ENCODE measurements at regions not wholly inside any gene's neighbourhood (a gene's known extent, or its start where the extent isn't known, plus 50 kb on each side); places are given as distances from the start of the nearest gene placed in this dataset.
A peak's percentile ranks its signal among the peaks of the same experiment; 100 is the strongest.
"Not testable (repeated sequence)": the region's sequence is repeated elsewhere in the genome, so short reads cannot be mapped to it uniquely, and the experiment has no call there.

DNA sequence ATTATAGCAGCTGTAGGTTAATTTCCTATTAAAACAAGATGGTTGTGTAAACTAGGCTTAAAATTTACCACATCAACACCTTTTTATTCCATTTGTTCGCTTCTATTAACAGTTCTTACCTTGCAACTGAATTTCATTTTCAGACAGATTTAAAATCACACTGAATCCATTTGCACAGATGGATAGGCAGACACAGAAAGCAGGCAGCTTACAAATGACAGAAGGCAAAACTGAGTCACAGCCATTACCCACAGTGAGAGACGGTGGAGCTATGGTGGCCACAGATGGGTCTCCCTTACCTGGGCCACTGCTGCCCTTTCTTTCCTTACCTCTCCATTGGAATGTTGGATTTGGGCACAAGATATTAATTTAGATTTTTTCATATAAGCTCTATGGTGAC lies 1567.8 kb upstream of the SLC10A2 start:
- DNase-seq, result no peak

DNA sequence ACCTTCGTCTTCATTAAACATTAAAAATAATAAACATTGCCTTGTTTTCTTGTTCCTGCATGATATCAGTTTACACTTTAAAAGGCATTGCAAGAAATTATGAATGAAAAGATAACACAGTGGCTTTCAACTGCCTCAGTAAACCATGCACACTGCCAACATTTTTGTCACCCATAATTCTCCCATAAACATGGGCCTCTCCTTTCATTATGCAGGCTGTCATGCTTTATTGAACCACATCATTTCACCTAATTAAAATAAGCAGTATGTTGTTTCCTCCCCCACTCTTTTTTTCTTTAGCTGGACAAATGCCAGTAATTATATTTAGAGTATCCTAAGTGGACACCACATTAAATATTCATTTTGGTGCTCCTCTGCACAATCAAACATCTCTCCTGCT lies 1566.5 kb upstream of the SLC10A2 start:
- DNase-seq, result no peak

DNA sequence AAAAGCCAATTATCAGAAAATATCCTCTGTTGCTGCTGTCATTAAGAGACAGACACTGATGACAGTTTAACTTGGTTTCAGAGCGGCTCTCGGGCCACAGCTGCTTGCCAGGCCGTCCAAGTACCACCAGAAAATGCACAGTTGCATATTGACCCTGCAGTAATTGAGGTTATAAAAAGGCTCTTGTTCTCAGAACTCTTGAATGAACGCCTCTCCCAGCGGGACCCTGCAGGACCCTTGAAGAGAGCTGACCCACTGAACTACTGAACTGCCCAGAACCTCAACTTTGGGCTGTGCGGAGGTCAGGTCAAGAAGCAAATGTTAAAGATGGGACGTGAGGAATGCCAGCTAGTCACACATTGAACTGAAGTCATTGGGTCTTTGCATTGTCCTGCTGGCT lies 1559.0 kb upstream of the SLC10A2 start:
- DNase-seq, result no peak

DNA sequence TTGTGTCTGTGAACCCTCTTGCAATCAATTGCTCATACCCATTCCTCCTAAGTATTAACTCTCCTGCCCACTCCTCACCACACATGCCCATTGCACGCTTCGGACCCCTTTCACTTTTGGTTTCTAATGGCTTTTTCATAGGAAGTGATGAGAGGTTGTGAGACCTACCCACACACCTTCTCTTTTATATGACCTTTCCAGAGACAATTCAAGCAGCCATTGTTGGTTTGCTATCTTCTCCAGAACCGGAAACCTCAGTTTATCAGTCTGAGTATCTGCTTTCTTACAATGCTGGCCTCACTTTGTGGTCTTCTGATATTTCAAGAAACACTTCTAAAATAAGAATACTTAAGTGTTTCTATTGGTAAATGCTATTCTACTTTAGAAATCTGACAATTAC lies 1550.8 kb upstream of the SLC10A2 start:
- DNase-seq, result no peak

DNA sequence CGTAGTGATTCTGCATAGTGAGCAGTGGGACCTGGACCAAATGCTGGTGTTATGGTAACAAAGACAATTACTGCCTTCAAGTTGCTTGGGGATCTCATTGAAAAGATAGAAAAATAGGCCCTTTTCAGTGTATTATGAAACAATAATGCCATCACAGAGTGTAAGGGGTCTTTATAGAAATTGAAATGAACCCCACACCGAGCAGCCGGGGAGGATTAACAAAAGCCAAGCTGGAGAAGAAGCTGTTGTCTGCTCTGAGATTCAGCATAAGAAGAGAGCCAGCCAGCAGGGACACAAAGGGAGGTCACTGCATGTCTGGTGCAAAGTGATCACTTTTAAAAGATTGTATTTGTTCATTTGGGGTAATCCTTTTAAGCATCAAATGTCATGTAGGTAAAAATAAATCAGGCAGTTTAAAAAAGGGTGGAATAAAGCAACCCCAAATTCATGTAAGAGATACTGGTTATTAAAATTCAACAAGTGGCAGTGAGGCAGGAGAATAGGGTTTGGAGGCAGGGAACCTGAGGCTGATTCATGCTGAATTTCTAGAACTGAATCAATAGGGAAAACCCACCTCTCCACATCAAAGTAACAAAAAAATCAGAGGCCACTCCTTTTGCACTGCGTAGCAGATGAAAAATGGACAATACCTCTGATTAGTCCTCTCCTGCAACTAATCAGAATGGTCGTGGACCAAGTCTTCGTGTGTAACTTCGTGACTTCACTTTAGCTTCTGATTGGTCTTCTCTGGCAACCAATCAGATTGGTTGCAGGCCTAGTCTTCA lies 1548.3 kb upstream of the SLC10A2 start:
- no peak for DNase-seq

DNA sequence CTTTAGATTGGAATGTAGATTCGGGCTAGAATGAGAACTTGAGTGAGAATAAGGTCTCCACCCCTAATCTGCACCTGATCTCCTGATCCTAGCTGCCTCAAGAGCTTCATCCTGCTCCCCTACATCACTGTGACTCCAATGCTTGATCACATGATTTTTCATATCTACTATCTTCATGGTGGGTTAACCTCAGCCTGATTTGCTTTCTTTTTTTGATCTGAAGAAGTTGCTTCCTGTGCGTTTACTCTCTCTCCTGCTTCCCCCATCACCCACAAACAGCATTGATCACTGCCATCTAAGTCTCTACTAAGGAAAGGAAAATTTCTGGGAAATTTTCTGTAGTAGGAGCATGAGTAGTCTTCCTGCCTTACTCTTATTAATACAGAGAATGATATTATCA lies 1542.1 kb upstream of the SLC10A2 start:
- no peak for DNase-seq

DNA sequence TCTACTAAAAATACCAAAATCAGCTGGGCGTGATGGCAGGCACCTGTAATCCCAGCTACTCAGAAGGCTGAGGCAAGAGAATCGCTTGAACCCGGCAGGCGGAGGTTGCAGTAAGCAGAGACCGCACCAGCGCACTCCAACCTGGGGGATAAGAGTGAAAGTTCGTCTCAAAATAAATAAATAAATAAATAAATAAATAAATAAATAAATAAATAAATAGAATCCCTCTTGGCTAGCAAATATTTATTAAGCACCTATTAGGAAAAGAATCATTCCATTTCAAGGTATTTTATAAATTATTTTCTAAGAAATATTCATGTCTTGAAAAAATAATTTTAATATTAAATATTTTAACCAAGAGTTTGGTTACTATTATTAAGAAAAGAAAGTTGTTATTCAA lies 1539.2 kb upstream of the SLC10A2 start:
- not testable (repeated sequence) for DNase-seq

DNA sequence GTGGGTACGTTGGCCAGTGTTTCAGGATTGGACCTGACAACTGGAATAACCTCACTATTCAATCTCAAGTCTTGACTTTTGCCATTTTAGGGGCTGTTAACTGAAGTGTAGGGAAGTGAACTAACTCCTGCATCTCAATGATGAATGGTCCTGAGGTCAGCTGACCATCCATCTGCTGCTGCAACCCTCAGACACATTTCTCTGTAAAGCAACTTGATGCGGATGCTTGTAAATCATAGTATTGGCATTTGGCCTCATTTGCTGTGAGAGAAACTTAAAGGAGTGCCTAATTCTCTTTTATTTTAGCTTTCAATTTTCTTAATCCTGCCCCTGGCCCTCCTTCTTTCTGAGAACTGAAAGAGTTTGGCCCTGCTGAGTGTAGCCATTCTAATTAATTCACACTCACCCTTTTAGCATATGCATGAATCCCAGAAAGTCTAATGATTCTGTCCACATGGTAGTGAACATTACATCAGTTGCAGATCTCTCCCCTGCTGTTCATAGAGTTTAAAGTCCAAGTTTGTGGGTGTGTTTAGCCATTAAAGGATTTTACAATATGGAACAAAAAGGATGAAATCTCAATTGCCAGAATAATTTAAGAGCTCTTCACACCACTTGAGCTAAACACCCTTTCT lies 1531.4 kb upstream of the SLC10A2 start:
- no peak for DNase-seq

DNA sequence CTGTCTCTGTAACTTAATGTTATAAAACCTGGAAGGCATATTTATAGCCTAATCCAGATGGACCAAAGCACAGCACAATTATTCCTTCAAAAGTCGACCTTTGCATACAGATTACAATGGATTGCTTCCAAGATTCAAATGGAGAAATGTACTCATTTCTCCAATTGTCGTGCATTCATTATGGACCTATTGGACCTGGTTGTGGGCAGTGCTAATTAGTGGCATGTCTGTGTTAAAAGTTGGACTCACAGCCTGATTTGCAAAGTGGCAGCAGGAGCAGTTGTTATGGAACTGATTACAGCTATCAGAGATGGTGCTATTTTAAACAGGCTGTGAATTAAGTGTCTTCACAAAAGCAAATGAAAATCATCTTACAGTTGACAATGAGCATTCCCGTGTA lies 1529.3 kb upstream of the SLC10A2 start:
- DNase-seq, result no peak

DNA sequence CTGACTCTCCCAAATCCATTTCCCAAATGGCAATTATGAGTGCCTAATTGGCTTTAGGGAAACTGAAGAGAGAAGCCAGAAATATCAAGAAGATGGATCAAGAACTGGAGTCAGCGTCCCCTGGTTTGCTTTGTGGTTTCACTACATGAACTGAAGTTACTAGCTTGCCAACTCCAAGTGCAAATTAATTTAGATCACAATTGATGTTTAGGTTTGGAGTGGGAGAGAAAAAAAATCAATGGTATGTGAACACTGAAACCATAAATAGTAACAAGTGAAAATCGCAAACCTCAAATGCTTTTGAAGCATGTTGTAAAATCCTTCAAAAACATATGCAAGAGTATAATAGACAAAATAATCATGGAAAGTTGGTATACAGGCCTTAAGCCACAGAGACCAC lies 1528.6 kb upstream of the SLC10A2 start:
- no peak for DNase-seq

DNA sequence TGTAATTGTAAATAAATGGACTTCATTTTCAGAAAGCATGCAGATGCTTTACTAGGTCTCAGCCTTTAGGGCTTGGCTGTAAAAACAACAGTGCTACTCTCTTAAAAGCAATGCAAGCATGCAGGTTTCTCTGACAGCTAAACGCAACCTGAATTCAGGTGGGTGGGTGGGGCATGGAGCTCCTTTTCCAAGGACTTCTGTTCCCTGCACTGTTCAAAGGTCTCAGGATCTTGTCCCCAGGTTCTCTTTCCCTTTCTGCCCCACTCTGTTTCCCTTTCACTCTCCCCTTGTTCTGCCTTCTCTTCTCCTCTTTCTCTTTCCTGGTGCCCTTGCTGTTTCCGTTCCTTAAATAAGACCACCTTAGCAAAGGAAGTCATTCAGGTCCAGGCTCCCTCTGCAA lies 1527.5 kb upstream of the SLC10A2 start:
- DNase-seq, result no peak

DNA sequence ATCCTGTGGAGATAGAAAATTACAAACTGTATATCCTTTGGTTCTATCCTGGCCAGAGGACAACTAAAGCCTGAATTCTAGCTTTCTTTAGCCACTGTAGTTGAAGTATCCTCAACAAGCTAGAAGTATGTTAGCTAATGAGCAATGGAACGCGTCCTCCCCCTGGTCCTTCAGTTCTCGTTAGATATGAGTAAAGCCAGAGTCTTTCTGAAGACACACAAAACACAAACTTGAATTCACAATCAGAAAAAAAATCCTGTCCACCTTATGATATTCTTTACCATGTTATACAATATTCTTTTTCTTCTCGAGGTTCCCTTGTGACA lies 1527.0 kb upstream of the SLC10A2 start:
- no peak for DNase-seq

DNA sequence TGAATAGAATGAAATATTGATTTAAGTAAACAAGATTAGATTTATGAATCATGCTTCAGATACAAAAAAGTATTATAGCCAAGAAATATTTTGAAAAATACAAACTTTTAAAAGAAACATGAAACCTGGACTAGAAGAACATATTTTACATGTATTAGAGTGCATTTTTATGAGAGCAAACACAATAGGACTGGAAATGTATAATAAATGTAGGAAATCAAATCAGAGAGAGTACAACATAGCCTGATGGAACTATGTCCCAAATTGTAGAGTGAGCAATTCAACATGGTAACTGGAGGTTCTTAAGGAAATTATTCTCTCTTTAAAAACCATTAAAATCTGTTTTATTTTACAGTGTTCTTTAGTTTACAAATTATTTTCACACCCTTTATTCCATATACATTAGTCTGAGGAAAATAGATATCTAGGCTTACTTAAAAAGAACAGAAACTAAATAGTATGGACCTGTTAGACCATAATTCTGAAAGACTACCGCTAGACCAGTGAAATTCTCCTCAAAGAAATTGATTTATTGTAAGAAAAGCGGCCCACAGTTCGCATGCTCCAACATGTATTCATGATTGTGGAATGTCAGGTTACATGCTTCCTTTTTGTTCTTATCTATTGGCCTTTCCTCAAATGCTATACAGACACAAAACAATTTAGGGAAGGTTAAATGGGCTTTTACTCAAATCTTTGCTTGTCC lies 1526.5 kb upstream of the SLC10A2 start:
- no peak for DNase-seq

DNA sequence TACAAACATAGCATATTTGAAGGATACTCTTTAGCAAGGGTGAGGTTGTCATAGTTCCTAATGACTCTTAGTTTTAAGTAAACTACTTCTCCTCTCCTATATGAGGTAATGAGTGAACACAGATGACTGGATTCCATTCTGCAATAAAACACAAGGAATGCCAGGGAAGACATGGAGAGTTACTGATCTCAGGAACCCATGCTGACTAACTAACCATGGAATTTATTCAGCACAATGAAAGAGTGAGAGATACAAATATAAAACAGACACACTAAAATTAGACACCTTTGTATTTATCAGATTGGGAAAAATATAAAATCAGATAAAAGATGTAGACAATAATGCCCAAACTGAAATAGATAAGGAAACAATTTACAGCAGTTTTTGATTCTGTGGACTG lies 1525.9 kb upstream of the SLC10A2 start:
- DNase-seq, result no peak

DNA sequence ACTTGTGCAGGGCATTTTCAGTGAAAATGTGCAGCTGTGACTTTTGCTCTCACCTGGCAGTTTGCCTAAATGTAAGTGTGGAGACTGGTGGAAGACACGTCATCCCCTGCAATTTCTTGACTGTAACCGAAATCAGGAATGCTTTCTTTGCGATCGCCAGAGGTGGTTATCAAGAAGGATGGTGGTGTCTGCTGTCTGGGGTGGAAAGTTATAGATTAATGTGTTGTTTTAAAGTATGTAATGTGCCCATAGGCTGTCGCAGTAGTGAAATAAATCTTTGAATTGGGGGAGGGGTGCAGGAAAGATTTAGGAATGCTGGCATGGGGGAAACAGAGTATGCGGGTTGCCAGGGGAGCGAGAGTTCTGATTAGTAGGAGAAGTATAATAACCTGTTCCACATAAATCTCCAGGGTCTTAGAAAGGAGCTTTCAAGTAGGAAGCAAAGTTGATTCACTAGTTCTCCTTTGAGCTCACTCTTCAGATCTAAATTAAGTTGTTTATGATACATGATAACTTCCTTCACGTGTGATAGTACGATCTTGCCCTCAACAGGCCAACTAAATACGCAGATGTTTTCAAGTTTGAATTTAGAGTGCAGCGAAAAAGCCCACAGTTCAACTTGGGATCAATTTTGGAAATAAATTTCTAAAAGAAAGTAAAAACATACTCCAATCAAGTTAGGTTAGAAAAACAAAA lies 1520.0 kb upstream of the SLC10A2 start:
- no peak for DNase-seq

DNA sequence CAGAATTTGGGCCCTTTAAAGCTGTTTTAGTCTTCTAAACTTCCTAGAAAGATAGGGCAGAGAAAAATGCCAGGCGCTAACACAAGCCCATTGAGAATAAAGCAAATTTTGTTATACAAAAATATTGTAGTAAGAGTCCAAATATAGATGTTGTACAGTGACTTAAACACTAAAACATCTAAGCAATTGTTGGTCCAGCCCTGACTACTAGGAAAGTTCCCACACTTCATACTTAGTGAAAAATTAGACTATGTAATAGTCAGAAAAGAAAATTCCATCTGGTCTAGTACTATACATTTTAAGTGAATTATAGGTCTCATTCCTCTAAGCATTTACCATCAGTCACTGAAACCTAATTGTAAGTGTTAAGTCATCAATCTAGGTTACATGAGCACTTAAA lies 1518.3 kb upstream of the SLC10A2 start:
- DNase-seq, result no peak

DNA sequence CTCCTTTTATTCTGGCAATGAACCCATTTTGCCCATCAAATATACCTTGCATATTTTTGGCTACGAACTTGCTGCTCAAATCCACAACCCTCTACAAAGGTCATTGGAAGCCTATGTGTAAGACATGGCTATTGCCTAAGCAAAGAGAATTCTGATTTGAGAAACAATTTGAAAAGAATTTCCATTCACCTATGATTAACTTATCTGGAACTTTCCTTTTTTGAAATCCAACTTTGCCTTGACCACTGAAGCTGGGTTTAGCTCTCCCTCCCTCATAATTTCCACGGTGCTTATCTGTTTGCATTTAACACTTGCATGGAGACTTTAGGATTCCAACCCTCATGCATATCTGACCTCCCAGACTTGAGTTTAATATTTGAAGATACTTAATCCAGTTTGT lies 1514.7 kb upstream of the SLC10A2 start:
- DNase-seq, result no peak

DNA sequence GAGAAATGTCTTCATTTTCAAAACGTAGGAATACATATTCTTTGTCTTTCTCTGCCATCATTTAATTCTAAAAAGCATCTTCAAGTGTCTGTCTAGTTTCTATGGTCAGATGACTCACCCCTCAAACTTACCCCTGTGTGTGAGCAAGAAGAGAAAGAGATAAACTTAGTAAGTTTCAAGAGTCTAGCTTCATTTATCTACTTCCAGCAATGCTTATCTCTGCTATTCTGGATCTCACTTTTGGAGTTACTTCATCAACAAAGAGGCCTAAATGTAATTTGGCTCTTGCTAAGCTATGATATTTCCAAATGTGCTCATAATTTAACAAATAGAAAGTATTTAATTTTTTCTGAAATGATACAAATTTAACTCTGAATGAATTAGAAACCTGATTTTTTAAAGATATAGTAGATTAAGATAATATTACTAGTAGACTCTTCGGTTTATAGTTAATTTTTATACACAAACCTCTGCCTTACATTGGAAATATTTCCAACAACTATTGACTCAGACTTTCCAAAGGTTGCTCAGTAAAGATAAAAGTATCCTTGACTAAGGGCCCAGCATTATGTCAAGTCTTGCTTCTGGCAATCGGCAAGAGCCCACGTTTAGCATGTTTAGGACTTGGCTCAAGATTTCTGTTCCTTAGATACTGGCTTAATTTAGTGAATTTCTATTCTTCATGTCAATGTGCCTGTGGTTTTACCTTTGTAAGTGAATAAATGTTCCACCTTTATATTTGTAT lies 1511.0 kb upstream of the SLC10A2 start:
- DNase-seq, result no peak

DNA sequence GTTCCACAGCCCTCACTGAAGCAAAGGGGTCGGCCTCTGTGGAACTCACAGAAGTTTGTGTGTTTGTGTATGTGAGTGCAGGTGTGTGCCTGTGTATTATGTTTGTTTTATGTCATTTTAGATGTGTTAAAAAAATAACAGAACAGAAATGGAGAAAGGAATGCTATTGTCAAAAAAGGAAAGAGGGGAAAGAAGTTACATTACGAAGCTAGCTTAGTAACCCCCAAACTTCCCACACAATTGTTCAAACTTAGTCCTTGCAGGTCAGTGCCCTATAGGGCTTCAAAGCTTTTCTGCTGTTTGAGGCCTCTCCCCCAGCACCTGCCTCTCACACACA lies 1505.6 kb upstream of the SLC10A2 start:
- DNase-seq, result no peak

DNA sequence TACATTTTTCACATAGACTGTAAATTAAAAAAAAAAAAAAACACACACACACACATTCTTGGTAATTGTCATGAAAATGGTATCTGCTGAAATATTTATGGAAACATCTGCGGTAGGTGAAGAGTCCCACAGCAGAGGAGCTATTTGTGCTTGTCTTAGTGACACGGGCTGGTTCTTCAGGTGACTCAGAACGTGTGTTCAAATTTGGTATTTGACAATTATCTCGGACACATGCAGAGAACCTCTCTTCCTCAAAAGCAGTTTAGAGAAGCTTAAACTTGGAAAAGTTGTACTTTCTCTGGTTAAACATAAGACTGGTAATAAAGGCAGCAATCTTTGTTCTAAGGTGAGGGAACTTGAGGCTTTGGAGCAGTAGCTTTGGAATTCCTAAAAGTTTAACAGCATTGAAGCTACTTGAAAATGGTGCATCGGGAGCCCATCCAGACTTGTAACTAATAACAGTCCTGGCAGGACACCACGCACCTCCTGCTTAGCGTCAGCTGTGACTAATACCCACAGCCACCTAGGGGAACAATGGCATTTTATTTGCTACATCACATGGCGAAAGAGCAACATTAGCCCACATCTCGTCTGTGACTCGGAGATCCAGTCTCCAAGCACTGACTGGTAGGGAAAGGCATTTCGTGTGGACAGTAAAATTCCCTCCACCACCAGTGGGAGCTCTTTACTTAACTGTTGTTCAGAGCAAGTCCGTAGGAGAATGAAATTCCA lies 1505.1 kb upstream of the SLC10A2 start:
- DNase-seq, result peak; percentile 68

DNA sequence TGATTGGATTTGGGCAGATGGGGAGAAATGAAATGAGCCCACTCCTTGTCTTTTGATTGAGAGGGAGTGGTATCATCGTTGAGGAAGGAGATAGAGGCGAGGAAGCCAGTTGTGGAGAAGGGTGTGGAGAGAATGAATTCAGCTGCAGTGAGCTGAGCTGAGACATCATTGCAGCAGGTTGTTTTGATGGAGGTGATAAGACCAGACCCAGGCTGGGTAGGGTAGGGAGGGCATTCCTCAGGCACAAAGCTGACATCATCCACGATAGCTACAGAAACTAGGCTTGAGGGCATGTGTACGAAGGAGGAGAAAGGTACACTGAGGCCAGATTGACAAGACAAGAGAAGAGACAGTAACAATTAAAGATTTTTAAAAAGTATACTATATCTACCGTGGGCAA lies 1500.9 kb upstream of the SLC10A2 start:
- DNase-seq, result no peak

DNA sequence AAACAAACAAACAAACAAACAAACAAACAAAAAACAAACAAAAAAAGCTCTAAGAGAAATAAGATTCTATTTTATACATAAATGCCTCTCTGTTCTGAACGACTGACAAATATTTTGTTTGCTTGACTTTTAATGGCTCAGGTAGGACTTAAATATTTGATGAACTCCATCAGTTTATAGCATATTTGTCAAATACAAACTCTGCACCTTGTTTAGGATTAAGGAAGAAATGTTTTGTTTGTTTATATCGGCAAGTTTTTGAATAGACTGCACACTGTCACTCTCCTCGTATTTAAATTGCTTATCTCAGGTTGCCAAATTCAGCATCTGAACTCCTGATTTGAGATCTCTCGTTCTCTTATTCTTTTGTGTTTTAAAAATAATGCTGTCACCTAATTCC lies 1499.7 kb upstream of the SLC10A2 start:
- no peak for DNase-seq

DNA sequence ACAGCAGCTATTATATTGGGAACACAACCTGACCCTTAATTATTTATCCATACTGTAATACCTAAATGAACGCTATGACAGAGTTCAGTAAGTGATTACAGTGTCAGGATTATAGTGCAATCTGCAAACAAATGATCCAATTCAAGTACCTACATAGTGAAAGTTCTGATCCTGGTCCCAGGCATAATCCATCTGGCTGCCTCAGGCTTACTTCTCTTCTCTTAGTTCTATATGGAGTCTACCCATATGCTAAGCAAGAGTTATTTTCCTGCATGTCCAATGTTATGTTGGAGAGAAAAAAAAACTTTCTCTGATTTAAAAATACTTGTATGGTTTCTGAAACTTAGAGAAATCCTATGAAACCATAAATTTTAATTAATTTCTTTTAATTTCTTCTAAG lies 1487.7 kb upstream of the SLC10A2 start:
- DNase-seq, result no peak

All from DMS53 (cell line).